ENCODE measurements at regions not wholly inside any gene's neighbourhood (a gene's known extent, or its start where the extent isn't known, plus 50 kb on each side); places are given as distances from the start of the nearest gene placed in this dataset.

- H3K4me3 ChIP-seq (ENCODE audit: low read depth, low read length) = no peak overlapping the region
- DNase-seq (ENCODE audit: low read depth) = no peak
- TF ChIP-seq POLR2A (IDR thresholded peaks at IDR 0.05; ENCODE audit: extremely low read depth, insufficient read length) (no peak), MAX (IDR thresholded peaks at IDR 0.05; ENCODE audit: low read depth, low read length) (no peak), CTCF (IDR thresholded peaks at IDR 0.05; ENCODE audit: low read depth, low read length) (no peak), MYC (IDR thresholded peaks at IDR 0.05; ENCODE audit: low read depth, low read length) (no peak)
Measured at GRCh38 chr12:127079636-127080035, 1187.3 kb upstream of the TMEM132C start.

- TF ChIP-seq CTCF (IDR thresholded peaks at IDR 0.05; ENCODE audit: low read depth, low read length) = no peak
- no peak for TF ChIP-seq POLR2A (IDR thresholded peaks at IDR 0.05; ENCODE audit: extremely low read depth, insufficient read length)
- TF ChIP-seq MAX (IDR thresholded peaks at IDR 0.05; ENCODE audit: low read depth, low read length) = no peak
- no peak for TF ChIP-seq MYC (IDR thresholded peaks at IDR 0.05; ENCODE audit: low read depth, low read length)
- H3K4me3 ChIP-seq (ENCODE audit: low read depth, low read length) = no peak overlapping the region
- no peak for DNase-seq (ENCODE audit: low read depth)
Measured at GRCh38 chr12:127081058-127081457, 1185.9 kb upstream of the TMEM132C start.

- peak; percentile 86 for DNase-seq (ENCODE audit: low read depth)
- H3K4me3 ChIP-seq (ENCODE audit: low read depth, low read length) = peak overlapping the region; percentile 53
- TF ChIP-seq MAX (IDR thresholded peaks at IDR 0.05; ENCODE audit: low read depth, low read length) = no peak
- TF ChIP-seq POLR2A (IDR thresholded peaks at IDR 0.05; ENCODE audit: extremely low read depth, insufficient read length) = no peak
- no peak for TF ChIP-seq CTCF (IDR thresholded peaks at IDR 0.05; ENCODE audit: low read depth, low read length)
- no peak for TF ChIP-seq MYC (IDR thresholded peaks at IDR 0.05; ENCODE audit: low read depth, low read length)
Measured at GRCh38 chr12:127083008-127083949, 1183.7 kb upstream of the TMEM132C start.

- no peak for DNase-seq (ENCODE audit: low read depth)
- TF ChIP-seq POLR2A (IDR thresholded peaks at IDR 0.05; ENCODE audit: extremely low read depth, insufficient read length) (no peak), CTCF (IDR thresholded peaks at IDR 0.05; ENCODE audit: low read depth, low read length) (no peak), MYC (IDR thresholded peaks at IDR 0.05; ENCODE audit: low read depth, low read length) (no peak), MAX (IDR thresholded peaks at IDR 0.05; ENCODE audit: low read depth, low read length) (no peak)
- H3K4me3 ChIP-seq (ENCODE audit: low read depth, low read length) = no peak overlapping the region
Measured at GRCh38 chr12:127101076-127101475, 1165.9 kb upstream of the TMEM132C start.

- DNase-seq (ENCODE audit: low read depth) = no peak
- TF ChIP-seq MYC (IDR thresholded peaks at IDR 0.05; ENCODE audit: low read depth, low read length) (no peak), MAX (IDR thresholded peaks at IDR 0.05; ENCODE audit: low read depth, low read length) (no peak), CTCF (IDR thresholded peaks at IDR 0.05; ENCODE audit: low read depth, low read length) (no peak), POLR2A (IDR thresholded peaks at IDR 0.05; ENCODE audit: extremely low read depth, insufficient read length) (no peak)
- H3K4me3 ChIP-seq (ENCODE audit: low read depth, low read length) = no peak overlapping the region
Measured at GRCh38 chr12:127106041-127106440, 1160.9 kb upstream of the TMEM132C start.
